22Rv1 (cell line): ENCODE measurements at regions not wholly inside any gene's neighbourhood (a gene's known extent, or its start where the extent isn't known, plus 50 kb on each side); places are given as distances from the start of the nearest gene placed in this dataset.

Source experiments
- H3K27ac ChIP-seq: fragments of 450-650 bp; 2 replicates; pipeline ENCODE4 v1.5.1; 2017
- ZFX ChIP-seq: fragments of 450-650 bp; IDR thresholded peaks from 2 replicates; pipeline ENCODE4 v1.6.1; 2017; ENCODE audit warnings: antibody characterized with exemption, borderline replicate concordance
- TF ChIP-seq, protein P1 (sequence below): fragments of 450-650 bp; IDR thresholded peaks from 2 replicates; pipeline ENCODE4 v1.5.1; 2017; ENCODE audit warnings: mild to moderate bottlenecking

DNA sequence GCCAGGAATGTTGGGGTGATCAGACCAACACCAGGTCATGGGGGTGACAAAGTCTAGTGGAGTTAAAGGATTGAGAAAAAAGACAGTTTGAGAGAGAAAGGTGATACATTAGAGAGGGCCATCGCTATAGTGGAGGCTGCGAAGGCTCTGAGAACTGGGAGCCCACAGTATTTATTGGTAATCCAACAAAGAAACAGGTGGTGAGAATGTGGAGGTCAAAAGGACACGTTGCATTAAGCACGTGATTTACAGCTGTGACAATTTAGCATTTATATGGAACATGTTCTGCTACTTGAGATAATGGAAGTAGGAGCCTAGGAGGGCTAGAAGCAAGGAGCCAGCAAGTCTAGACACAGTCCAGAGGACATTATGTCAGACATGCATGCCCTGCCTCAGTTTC, 2086.5 kb upstream of the C9orf72 start:
- H3K27ac ChIP-seq, result no peak overlapping the region
- TF ChIP-seq, protein P1, sequence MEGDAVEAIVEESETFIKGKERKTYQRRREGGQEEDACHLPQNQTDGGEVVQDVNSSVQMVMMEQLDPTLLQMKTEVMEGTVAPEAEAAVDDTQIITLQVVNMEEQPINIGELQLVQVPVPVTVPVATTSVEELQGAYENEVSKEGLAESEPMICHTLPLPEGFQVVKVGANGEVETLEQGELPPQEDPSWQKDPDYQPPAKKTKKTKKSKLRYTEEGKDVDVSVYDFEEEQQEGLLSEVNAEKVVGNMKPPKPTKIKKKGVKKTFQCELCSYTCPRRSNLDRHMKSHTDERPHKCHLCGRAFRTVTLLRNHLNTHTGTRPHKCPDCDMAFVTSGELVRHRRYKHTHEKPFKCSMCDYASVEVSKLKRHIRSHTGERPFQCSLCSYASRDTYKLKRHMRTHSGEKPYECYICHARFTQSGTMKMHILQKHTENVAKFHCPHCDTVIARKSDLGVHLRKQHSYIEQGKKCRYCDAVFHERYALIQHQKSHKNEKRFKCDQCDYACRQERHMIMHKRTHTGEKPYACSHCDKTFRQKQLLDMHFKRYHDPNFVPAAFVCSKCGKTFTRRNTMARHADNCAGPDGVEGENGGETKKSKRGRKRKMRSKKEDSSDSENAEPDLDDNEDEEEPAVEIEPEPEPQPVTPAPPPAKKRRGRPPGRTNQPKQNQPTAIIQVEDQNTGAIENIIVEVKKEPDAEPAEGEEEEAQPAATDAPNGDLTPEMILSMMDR, result no peak
- no peak for TF ChIP-seq ZFX

- TF ChIP-seq, protein P1, result no peak
- TF ChIP-seq ZFX, result no peak
- H3K27ac ChIP-seq, result no peak overlapping the region
Measured at GRCh38 chr9:29668732-29669131, 2095.5 kb upstream of the C9orf72 start.

- no peak overlapping the region for H3K27ac ChIP-seq
Measured at GRCh38 chr9:29669613-29670012, 2096.3 kb upstream of the C9orf72 start.

GRCh38 chr9:29685531-29685930, 2112.2 kb upstream of the C9orf72 start:
- H3K27ac ChIP-seq, result no peak overlapping the region
- TF ChIP-seq, protein P1, result no peak
- TF ChIP-seq ZFX, result no peak

More at GRCh38 chr9:29669613-29670012, 2096.3 kb upstream of the C9orf72 start:
- TF ChIP-seq ZFX, result no peak
- TF ChIP-seq, protein P1, result no peak

- TF ChIP-seq, protein P1, result no peak
- TF ChIP-seq ZFX, result no peak
- no peak overlapping the region for H3K27ac ChIP-seq
Measured at GRCh38 chr9:29691145-29691544, 2117.9 kb upstream of the C9orf72 start.

- no peak overlapping the region for H3K27ac ChIP-seq
- TF ChIP-seq, protein P1, result peak; percentile 68
- TF ChIP-seq ZFX, result no peak
Measured at GRCh38 chr9:29691758-29692407, 2118.6 kb upstream of the C9orf72 start.

GRCh38 chr9:29697011-29697410, 2123.7 kb upstream of the C9orf72 start:
- TF ChIP-seq ZFX, result no peak
- H3K27ac ChIP-seq, result no peak overlapping the region

GRCh38 chr9:29701559-29701958, 2128.3 kb upstream of the C9orf72 start:
- TF ChIP-seq ZFX, result no peak
- TF ChIP-seq, protein P1, result no peak
- no peak overlapping the region for H3K27ac ChIP-seq
